GM19240 (cell line): ENCODE measurements at regions not wholly inside any gene's neighbourhood (a gene's known extent, or its start where the extent isn't known, plus 50 kb on each side); places are given as distances from the start of the nearest gene placed in this dataset.

Experiments
- DNase-seq: peaks from one replicate; pipeline ENCODE4 v3.0.0; 2011; ENCODE audit warnings: low spot score; ENCODE audit not compliant: insufficient read length

DNA sequence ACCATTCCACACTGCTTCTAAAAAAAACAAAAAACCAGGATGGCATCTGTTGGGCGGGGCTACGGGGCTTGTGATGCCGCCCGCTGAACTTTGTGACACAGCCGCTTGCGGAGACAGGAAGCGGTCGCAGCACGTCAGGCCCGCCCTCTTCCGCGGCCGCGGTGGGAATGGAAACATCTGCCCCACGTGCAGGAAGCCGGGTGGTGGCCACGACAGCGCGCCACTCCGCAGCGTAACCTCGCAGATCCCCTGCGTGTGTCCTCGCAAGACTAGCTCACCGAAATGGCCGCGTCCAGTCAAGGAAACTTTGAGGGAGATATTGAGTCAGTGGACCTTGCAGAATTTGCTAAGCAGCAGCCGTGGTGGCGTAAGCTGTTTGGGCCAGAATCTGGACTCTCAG lies 168.5 kb downstream of the SUCLG1 start:
- DNase-seq = no peak

- no peak for DNase-seq
Measured at GRCh38 chr2:84288293-84288692, 170.8 kb downstream of the SUCLG1 start.

- DNase-seq = no peak
Measured at GRCh38 chr2:84286878-84287277, 172.2 kb downstream of the SUCLG1 start.

DNA sequence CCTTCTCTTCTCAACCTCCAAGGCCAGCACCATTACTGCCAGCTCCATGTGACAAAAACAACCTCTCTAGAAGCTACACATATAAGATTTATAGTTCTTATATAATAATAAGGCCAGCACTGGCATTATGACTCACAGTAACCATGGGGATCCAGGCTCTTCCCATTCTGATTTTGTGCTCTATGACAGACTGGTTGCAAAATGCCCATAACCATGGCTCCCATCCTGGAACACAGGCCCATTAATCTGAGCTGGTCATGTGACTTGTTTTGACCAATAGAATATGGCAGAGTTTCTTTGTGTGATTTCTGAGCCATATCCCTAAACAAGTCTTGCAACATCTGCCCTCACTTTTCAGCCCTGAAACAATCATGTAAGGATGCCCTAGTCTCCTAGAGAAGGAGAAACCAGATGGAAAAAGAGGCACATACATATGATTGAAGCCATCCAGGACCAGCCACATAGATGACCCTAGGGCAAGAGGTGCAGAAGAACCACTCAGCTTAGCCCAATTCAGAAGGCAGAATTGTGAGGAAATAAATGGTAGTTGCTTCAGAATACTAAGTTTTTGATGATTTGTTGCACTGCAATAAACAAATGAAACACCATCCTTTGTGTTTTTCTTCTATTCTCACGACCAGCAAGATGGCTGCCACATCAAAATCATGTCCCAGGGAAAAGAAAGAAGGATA lies 173.9 kb downstream of the SUCLG1 start:
- no peak for DNase-seq

GRCh38 chr2:84283506-84283905 lies 175.6 kb downstream of the SUCLG1 start:
- DNase-seq = no peak

GRCh38 chr2:84281510-84281909 lies 177.6 kb downstream of the SUCLG1 start:
- no peak for DNase-seq

- DNase-seq = no peak
Measured at GRCh38 chr2:84280873-84281272, 178.2 kb downstream of the SUCLG1 start.

DNA sequence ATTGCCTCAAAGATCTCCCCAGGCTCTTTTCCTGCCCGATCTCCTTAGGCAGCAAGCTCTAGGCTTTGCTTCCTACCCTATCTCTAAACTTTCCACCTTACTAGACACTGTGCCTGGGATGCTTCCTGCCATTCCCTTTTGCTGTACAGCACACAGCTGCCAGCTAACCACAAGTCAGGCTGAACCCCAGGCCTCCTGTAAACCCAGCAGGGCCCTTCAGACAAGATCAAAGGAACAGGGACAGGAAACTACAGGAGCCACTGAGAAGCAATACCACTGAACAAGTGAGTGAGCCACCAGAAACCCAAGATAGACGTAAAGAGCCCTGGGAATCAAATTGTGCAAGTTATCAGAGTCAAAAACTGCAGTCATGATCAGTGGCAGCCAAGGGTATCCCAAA lies 180.7 kb downstream of the SUCLG1 start:
- DNase-seq = no peak

DNA sequence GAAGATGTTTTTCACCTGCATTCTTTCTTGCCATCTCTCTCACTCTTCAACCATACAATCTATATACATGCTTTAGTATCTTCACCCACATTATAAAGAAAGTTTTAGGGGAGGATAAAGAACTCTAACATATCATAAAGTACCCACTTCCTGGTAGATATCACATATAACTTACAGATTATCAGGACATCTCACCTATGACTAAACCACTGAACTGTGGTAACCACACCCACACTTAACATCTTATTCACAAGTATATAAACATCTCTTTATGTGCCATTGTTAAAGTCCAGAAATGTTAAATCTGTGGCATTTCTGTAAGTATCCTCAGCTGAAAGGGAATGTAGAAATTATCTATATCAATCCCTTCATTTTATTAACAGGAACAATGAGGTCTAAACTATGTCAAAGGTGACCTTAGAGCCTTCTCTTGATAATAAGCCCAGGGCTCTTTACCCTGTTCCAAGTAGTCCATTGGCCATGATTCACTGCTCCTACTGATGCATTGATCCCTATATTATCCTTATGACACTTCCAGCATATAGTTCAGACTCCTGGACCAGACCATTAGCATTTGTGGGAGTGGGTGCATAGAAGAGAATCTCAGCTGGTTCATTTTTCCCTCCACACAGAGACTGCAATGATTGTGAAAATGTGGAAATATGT lies 182.4 kb downstream of the SUCLG1 start:
- no peak for DNase-seq

GRCh38 chr2:84273406-84273805 lies 185.7 kb downstream of the SUCLG1 start:
- no peak for DNase-seq

DNA sequence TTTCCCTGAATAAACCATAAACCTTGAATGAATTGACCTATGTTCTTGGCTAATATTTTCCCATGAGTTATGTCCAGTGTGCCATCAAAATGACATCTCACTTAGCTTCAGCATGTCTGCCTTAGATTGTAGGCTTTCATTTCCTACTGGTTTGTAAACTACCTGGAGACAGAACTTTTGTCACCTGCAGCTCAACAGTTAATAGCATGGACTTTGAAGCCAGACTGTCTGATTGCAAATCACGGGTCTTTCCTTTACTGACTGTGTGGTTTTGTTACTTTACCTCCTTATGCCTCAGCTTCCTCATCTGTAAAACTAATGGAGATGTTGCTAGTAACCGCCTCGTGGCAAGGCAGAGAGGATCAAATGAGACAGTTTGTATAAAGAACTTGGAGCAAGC lies 187.1 kb downstream of the SUCLG1 start:
- DNase-seq = no peak

GRCh38 chr2:84257831-84258230 lies 201.2 kb downstream of the SUCLG1 start:
- DNase-seq = no peak

- DNase-seq = no peak
Measured at GRCh38 chr2:84251651-84252302, 207.3 kb downstream of the SUCLG1 start.

DNA sequence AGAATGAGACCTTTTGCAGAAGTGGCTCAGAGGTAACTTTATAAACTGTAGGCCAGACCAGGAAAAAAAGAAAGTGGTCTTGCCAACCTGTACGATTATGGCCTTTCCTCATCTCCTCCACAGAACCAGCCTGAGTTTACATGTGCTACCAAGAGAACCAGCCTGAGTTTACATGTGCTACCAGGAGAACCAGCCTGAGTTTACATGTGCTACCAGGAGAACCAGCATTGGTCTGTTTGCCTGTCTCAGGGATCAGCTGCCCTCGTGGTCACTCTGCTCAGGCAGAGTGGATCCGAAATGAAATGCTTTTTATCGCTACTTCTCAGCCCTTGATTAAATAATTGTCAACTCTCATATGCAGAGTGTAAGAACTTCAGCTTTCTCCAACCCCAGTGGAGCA lies 209.9 kb downstream of the SUCLG1 start:
- no peak for DNase-seq

GRCh38 chr2:84247532-84247931 lies 211.5 kb downstream of the SUCLG1 start:
- no peak for DNase-seq

DNA sequence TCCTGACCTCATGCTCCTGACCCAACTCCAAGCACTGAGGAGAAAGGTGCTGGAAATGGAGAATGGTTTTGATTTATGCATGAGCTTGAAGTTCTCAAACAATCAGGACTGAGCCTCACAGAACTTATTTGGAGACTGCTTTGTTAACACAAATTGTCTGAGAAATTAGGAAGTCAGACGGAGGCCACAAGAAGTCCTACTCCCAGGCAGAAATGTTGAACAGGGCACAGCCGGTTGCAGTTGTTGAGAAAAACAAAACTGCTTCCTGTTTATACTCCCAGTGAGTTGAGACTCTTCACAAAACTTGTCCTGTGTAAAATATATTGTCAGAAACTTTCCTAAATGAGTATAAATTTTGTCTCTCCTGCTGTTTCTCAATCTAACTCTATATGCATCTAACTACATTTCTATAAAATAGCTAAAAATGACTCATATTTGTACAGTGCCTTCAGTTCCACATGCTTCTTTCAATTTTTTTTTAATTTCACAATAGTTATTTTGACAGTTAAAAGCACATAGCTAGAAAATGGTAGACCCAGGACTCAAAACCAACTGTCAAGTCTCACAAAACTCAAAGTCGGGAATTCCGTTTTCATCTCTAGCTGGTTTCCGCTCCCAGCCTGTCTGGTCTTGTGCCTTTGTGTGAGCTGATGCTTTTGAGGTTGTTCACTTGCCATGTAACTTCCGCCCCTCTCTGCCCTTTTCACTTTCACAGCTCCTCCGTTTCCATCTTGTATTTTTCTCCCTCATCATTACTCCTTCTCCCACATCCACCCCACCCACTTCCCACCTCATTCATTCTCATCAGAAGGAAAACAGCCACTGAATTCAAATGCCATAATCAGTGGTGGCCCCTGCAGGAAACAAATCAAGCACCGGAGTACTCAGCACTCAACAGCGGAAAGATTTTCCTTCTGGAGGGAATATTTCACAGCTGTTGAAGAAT lies 215.0 kb downstream of the SUCLG1 start:
- no peak for DNase-seq

GRCh38 chr2:84238907-84239306 lies 220.2 kb downstream of the SUCLG1 start:
- DNase-seq = no peak

DNA sequence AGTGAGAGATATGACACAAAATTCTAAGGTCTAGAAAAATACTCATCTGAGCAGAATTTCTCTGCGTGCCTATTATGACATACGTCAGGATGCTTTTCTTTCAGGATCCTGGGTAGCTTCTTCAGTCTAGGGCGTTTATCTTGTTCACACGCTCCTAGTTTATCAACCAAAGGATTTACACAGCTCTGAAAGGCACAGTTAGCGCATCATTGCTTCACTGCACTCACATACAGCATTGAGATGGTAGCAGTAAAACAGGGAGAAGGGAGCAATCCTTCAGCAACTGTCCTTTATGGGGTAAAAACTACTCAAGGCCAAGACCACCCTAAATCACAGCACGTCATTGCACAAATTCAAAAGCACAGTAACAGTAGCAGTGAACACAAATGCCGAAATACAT lies 222.8 kb downstream of the SUCLG1 start:
- no peak for DNase-seq

DNA sequence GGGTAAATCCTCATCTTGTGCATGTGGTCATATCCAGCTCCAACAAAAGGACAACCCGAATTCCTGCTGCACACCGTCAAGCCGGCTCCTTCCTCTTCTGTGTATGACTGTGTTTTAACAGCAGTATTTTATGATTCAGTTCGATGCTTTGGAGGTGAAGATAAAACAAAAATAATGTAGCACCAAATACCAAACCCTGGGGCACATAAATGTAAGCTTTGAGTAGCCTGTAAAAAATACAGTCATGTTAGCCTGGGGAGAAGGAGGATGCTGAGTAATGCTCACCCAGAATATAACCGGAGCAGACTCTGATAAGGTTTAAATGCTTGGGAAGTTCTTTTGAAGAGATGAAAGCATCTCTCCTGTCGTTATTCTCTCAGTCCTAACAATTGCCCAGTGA lies 225.0 kb downstream of the SUCLG1 start:
- DNase-seq = no peak

- DNase-seq = no peak
Measured at GRCh38 chr2:84231478-84231877, 227.6 kb downstream of the SUCLG1 start.

DNA sequence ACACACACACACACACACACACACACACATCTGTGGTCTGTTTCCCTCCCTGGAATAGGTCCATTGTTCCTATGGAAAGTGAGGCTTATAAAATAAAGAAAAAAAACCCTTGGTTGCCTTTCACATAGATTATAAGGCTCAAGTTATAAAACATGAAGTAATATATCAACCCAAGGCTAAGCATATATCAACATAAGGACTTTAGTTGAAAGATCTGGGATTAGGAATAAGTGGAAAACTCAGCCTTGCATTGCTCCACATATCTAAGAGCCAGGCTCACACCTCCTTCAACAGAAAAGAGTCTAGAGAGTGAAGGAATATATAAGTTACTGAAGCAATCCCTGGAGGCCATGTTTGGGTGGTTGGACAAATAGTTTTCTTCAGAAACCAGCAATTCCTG lies 235.0 kb downstream of the SUCLG1 start:
- no peak for DNase-seq

GRCh38 chr2:84223191-84223590 lies 235.9 kb downstream of the SUCLG1 start:
- DNase-seq = no peak
